ENCODE measurements at regions not wholly inside any gene's neighbourhood (a gene's known extent, or its start where the extent isn't known, plus 50 kb on each side); places are given as distances from the start of the nearest gene placed in this dataset.

GRCh38 chr11:79525257-79525656 is 84.4 kb upstream of the TENM4 start:
- Histone ChIP-seq H3K4me1 (ENCODE audit: control insufficient read depth, insufficient read depth, low read length) (no peaks in the 10 kb centered on the region), H3K27me3 (replicated peaks; ENCODE audit: control insufficient read depth, insufficient read depth, low read length) (no peaks in the 10 kb centered on the region), H3K4me3 (ENCODE audit: low read length) (no peak overlapping the region), H3K36me3 (ENCODE audit: control insufficient read depth, insufficient read depth, low read length, severe bottlenecking) (no peaks in the 10 kb centered on the region), H3K9me3 (ENCODE audit: control insufficient read depth, low read length) (peaks cover 7% of the 10 kb centered on the region), H3K9ac (ENCODE audit: low read length) (no peak overlapping the region)
- DNase-seq (ENCODE audit: low read depth) = no peak

- no peaks in the 10 kb centered on the region for H3K4me1 ChIP-seq (ENCODE audit: control insufficient read depth, insufficient read depth, low read length)
- H3K27me3 ChIP-seq (replicated peaks; ENCODE audit: control insufficient read depth, insufficient read depth, low read length) = no peaks in the 10 kb centered on the region
- DNase-seq (ENCODE audit: low read depth) = no peak
Observed at GRCh38 chr11:79522626-79523025, 81.8 kb upstream of the TENM4 start.

DNA sequence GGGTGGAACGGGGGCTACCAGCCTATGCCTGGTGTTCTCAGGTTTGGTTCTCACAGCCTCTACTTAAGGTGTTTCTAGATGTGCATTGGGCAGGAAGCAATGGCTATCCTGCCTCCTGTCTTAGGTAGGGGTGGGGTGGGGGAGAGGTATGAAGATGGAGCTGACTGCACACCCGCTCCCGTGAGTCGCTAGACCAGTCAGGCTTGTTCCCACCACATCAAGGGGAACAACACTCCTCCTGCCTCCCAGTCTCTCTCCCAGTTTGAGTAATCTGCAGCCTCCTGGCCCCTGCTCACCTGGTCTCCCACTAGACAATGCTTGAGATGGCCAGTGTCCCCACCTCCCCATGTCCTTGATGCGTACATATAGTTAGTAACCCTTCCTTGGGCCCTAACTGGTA is 79.3 kb upstream of the TENM4 start:
- Histone ChIP-seq H3K4me1 (ENCODE audit: control insufficient read depth, insufficient read depth, low read length) (no peaks in the 10 kb centered on the region), H3K27me3 (replicated peaks; ENCODE audit: control insufficient read depth, insufficient read depth, low read length) (peaks cover 4% of the 10 kb centered on the region), H3K9ac (ENCODE audit: low read length) (no peak overlapping the region), H3K36me3 (ENCODE audit: control insufficient read depth, insufficient read depth, low read length, severe bottlenecking) (no peaks in the 10 kb centered on the region), H3K9me3 (ENCODE audit: control insufficient read depth, low read length) (peaks cover 7% of the 10 kb centered on the region), H3K4me3 (ENCODE audit: low read length) (no peak overlapping the region)
- DNase-seq (ENCODE audit: low read depth) = no peak

More at GRCh38 chr11:79522626-79523025, 81.8 kb upstream of the TENM4 start:
- no peak overlapping the region for H3K9ac ChIP-seq (ENCODE audit: low read length)
- no peak overlapping the region for H3K4me3 ChIP-seq (ENCODE audit: low read length)
- H3K9me3 ChIP-seq (ENCODE audit: control insufficient read depth, low read length) = peaks cover 7% of the 10 kb centered on the region
- H3K36me3 ChIP-seq (ENCODE audit: control insufficient read depth, insufficient read depth, low read length, severe bottlenecking) = no peaks in the 10 kb centered on the region

- no peak overlapping the region for H3K9ac ChIP-seq (ENCODE audit: low read length)
- H3K4me1 ChIP-seq (ENCODE audit: control insufficient read depth, insufficient read depth, low read length) = no peaks in the 10 kb centered on the region
- H3K4me3 ChIP-seq (ENCODE audit: low read length) = no peak overlapping the region
- peaks cover 9% of the 10 kb centered on the region for H3K9me3 ChIP-seq (ENCODE audit: control insufficient read depth, low read length)
- no peak for DNase-seq (ENCODE audit: low read depth)
- no peaks in the 10 kb centered on the region for H3K36me3 ChIP-seq (ENCODE audit: control insufficient read depth, insufficient read depth, low read length, severe bottlenecking)
- H3K27me3 ChIP-seq (replicated peaks; ENCODE audit: control insufficient read depth, insufficient read depth, low read length) = peaks cover 5% of the 10 kb centered on the region
Observed at GRCh38 chr11:79515781-79516180, 75.0 kb upstream of the TENM4 start.

- no peaks in the 10 kb centered on the region for H3K36me3 ChIP-seq (ENCODE audit: control insufficient read depth, insufficient read depth, low read length, severe bottlenecking)
- H3K27me3 ChIP-seq (replicated peaks; ENCODE audit: control insufficient read depth, insufficient read depth, low read length) = peaks cover 5% of the 10 kb centered on the region
- no peaks in the 10 kb centered on the region for H3K4me1 ChIP-seq (ENCODE audit: control insufficient read depth, insufficient read depth, low read length)
- peaks cover 9% of the 10 kb centered on the region for H3K9me3 ChIP-seq (ENCODE audit: control insufficient read depth, low read length)
- H3K9ac ChIP-seq (ENCODE audit: low read length) = no peak overlapping the region
- DNase-seq (ENCODE audit: low read depth) = no peak
- H3K4me3 ChIP-seq (ENCODE audit: low read length) = no peak overlapping the region
Observed at GRCh38 chr11:79514695-79515094, 73.9 kb upstream of the TENM4 start.

GRCh38 chr11:79514290-79514689 is 73.5 kb upstream of the TENM4 start:
- DNase-seq (ENCODE audit: low read depth) = no peak
- H3K27me3 ChIP-seq (replicated peaks; ENCODE audit: control insufficient read depth, insufficient read depth, low read length) = peaks cover 5% of the 10 kb centered on the region
- no peak overlapping the region for H3K9ac ChIP-seq (ENCODE audit: low read length)
- H3K4me3 ChIP-seq (ENCODE audit: low read length) = no peak overlapping the region
- peaks cover 9% of the 10 kb centered on the region for H3K9me3 ChIP-seq (ENCODE audit: control insufficient read depth, low read length)
- H3K4me1 ChIP-seq (ENCODE audit: control insufficient read depth, insufficient read depth, low read length) = no peaks in the 10 kb centered on the region
- no peaks in the 10 kb centered on the region for H3K36me3 ChIP-seq (ENCODE audit: control insufficient read depth, insufficient read depth, low read length, severe bottlenecking)

DNA sequence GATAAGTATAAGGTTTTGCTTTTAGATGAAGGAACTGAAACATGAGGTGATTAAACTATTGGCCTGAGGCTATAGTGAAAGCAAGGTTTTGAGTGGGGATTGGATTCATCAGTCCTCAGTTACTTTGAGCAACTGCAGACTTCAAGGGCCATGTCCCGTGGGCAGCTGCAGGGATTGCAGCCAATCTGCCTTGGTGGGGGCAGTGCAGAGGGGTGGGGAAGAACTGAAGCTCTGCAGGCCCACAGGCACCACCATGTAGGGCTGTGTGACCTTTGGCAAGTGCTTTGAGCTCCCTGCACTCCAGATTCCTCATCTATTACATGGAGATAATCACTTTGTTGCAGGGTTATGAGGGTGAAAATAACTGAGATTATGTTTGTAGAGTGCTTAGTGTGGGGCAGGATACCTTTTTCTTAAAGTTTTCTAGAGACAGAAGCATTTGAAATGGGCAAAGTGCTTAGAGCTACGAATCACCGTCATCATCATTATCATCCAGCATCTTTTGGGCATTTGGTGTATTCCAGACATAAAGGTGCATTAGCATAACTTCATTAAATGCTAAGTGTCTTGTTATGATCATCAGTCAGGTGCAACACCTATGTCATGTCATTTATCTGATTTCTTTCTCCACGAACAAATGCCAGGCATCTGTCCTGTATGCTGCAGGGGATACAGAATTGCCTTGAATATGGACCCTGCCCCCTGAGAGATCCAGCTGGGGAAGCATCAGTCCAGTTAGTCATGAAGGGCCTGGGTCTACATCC is 72.1 kb upstream of the TENM4 start:
- peaks cover 11% of the 10 kb centered on the region for H3K27me3 ChIP-seq (replicated peaks; ENCODE audit: control insufficient read depth, insufficient read depth, low read length)
- H3K36me3 ChIP-seq (ENCODE audit: control insufficient read depth, insufficient read depth, low read length, severe bottlenecking) = no peaks in the 10 kb centered on the region
- no peaks in the 10 kb centered on the region for H3K4me1 ChIP-seq (ENCODE audit: control insufficient read depth, insufficient read depth, low read length)
- H3K4me3 ChIP-seq (ENCODE audit: low read length) = no peak overlapping the region
- H3K9ac ChIP-seq (ENCODE audit: low read length) = no peak overlapping the region
- no peak for DNase-seq (ENCODE audit: low read depth)
- peaks cover 9% of the 10 kb centered on the region for H3K9me3 ChIP-seq (ENCODE audit: control insufficient read depth, low read length)

- no peak overlapping the region for H3K4me3 ChIP-seq (ENCODE audit: low read length)
- H3K4me1 ChIP-seq (ENCODE audit: control insufficient read depth, insufficient read depth, low read length) = no peaks in the 10 kb centered on the region
- no peaks in the 10 kb centered on the region for H3K36me3 ChIP-seq (ENCODE audit: control insufficient read depth, insufficient read depth, low read length, severe bottlenecking)
- peaks cover 11% of the 10 kb centered on the region for H3K27me3 ChIP-seq (replicated peaks; ENCODE audit: control insufficient read depth, insufficient read depth, low read length)
- no peak for DNase-seq (ENCODE audit: low read depth)
- H3K9ac ChIP-seq (ENCODE audit: low read length) = no peak overlapping the region
- peaks cover 9% of the 10 kb centered on the region for H3K9me3 ChIP-seq (ENCODE audit: control insufficient read depth, low read length)
Observed at GRCh38 chr11:79510960-79511359, 70.1 kb upstream of the TENM4 start.

DNA sequence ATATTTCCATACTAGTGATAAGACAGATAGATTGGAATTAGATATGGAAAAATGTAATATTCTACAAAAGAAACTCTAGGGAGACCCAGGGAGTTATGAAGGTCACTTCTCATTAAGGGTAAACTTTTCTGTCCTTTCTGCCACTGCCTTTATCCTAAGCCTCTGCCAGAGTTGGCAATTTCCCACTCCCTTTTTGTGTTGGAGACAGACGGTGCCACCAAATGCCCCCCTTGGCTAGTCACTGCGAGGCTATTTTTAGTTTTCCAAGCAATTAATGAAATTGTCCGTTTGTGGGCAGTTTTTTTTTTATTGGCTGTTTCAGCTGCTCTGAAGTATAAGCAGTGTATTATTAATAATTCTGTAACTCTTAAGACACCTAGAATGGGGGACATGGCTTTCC is 67.6 kb upstream of the TENM4 start:
- no peak overlapping the region for H3K9ac ChIP-seq (ENCODE audit: low read length)

GRCh38 chr11:79507706-79508105 is 66.9 kb upstream of the TENM4 start:
- no peaks in the 10 kb centered on the region for H3K36me3 ChIP-seq (ENCODE audit: control insufficient read depth, insufficient read depth, low read length, severe bottlenecking)
- H3K4me1 ChIP-seq (ENCODE audit: control insufficient read depth, insufficient read depth, low read length) = peaks cover 14% of the 10 kb centered on the region
- H3K4me3 ChIP-seq (ENCODE audit: low read length) = no peak overlapping the region
- H3K27me3 ChIP-seq (replicated peaks; ENCODE audit: control insufficient read depth, insufficient read depth, low read length) = peaks cover 8% of the 10 kb centered on the region
- no peak overlapping the region for H3K9ac ChIP-seq (ENCODE audit: low read length)
- H3K9me3 ChIP-seq (ENCODE audit: control insufficient read depth, low read length) = no peaks in the 10 kb centered on the region
- no peak for DNase-seq (ENCODE audit: low read depth)

More for the DNA sequence above, 67.6 kb upstream of the TENM4 start:
- Histone ChIP-seq H3K9me3 (ENCODE audit: control insufficient read depth, low read length) (no peaks in the 10 kb centered on the region), H3K4me3 (ENCODE audit: low read length) (no peak overlapping the region), H3K27me3 (replicated peaks; ENCODE audit: control insufficient read depth, insufficient read depth, low read length) (peaks cover 8% of the 10 kb centered on the region), H3K36me3 (ENCODE audit: control insufficient read depth, insufficient read depth, low read length, severe bottlenecking) (no peaks in the 10 kb centered on the region), H3K4me1 (ENCODE audit: control insufficient read depth, insufficient read depth, low read length) (peaks cover 7% of the 10 kb centered on the region)
- no peak for DNase-seq (ENCODE audit: low read depth)

DNA sequence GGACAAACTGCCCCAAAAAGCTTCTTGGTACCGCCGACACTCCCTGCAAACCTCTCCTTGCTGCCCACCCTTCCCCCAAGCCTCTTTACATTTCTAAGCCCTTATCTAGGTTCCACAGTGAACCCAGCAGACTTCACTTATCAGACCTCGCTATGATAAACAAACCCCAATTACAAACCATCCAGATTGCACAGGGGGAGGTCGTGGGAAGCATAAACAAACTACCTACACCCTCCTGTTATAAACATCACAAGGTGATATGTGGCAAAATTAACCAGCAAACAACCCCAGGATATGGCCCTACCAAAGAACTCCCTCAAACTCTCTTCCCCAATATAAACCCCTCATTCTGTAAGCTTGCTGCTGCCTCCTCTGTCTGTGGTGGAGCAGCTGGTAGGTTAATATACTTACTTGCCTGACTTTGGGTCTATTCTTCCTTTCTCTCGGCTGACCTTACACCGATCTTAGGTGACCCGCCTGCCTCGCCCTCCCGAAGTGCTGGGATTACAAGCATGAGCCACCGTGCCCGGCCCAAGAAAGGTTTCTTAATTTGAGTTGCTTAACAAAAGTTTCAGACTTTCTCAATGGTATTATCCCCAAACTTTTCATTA is 66.0 kb upstream of the TENM4 start:
- peaks cover 8% of the 10 kb centered on the region for H3K27me3 ChIP-seq (replicated peaks; ENCODE audit: control insufficient read depth, insufficient read depth, low read length)
- no peak overlapping the region for H3K9ac ChIP-seq (ENCODE audit: low read length)
- no peak for DNase-seq (ENCODE audit: low read depth)
- H3K9me3 ChIP-seq (ENCODE audit: control insufficient read depth, low read length) = no peaks in the 10 kb centered on the region
- H3K4me1 ChIP-seq (ENCODE audit: control insufficient read depth, insufficient read depth, low read length) = peaks cover 17% of the 10 kb centered on the region
- H3K36me3 ChIP-seq (ENCODE audit: control insufficient read depth, insufficient read depth, low read length, severe bottlenecking) = no peaks in the 10 kb centered on the region
- no peak overlapping the region for H3K4me3 ChIP-seq (ENCODE audit: low read length)

All from adipocyte (in vitro differentiated cells).